CD4-positive, alpha-beta T cell treated with Interleukin-4 for 1 hour (primary cell): ENCODE measurements at regions not wholly inside any gene's neighbourhood (a gene's known extent, or its start where the extent isn't known, plus 50 kb on each side); places are given as distances from the start of the nearest gene placed in this dataset.

Experiments
- DNase-seq, 2 donors: peaks; one replicate each; pipeline ENCODE4 v3.0.0-alpha.2; 2020 to 2022

GRCh38 chr14:48536318-48536717 lies 860.9 kb upstream of the MDGA2 start:
- no peak for DNase-seq

- no peak for DNase-seq
Measured at GRCh38 chr14:48527832-48528231, 852.4 kb upstream of the MDGA2 start.

GRCh38 chr14:48526307-48526706 lies 850.9 kb upstream of the MDGA2 start:
- no peak for DNase-seq

GRCh38 chr14:48504921-48505320 lies 829.5 kb upstream of the MDGA2 start:
- DNase-seq: no peak

GRCh38 chr14:48490756-48491155 lies 815.4 kb upstream of the MDGA2 start:
- DNase-seq: no peak

- no peak for DNase-seq
Measured at GRCh38 chr14:48473944-48474343, 798.5 kb upstream of the MDGA2 start.

- DNase-seq: no peak
Measured at GRCh38 chr14:48456051-48456450, 780.6 kb upstream of the MDGA2 start.

- no peak for DNase-seq
Measured at GRCh38 chr14:48454887-48455286, 779.5 kb upstream of the MDGA2 start.

- DNase-seq: no peak
Measured at GRCh38 chr14:48452437-48452995, 777.1 kb upstream of the MDGA2 start.

GRCh38 chr14:48435221-48435620 lies 759.8 kb upstream of the MDGA2 start:
- no peak for DNase-seq

- DNase-seq: no peak
Measured at GRCh38 chr14:48430805-48431204, 755.4 kb upstream of the MDGA2 start.

GRCh38 chr14:48429512-48429911 lies 754.1 kb upstream of the MDGA2 start:
- no peak for DNase-seq

GRCh38 chr14:48417715-48418500 lies 742.5 kb upstream of the MDGA2 start:
- no peak for DNase-seq

GRCh38 chr14:48401321-48401720 lies 725.9 kb upstream of the MDGA2 start:
- no peak for DNase-seq

- DNase-seq: no peak
Measured at GRCh38 chr14:48398675-48399282, 723.4 kb upstream of the MDGA2 start.

- no peak for DNase-seq
Measured at GRCh38 chr14:48391661-48392060, 716.3 kb upstream of the MDGA2 start.

GRCh38 chr14:48390346-48390745 lies 714.9 kb upstream of the MDGA2 start:
- DNase-seq: no peak

GRCh38 chr14:48384821-48385220 lies 709.4 kb upstream of the MDGA2 start:
- DNase-seq: no peak

- DNase-seq: no peak
Measured at GRCh38 chr14:48382961-48383360, 707.6 kb upstream of the MDGA2 start.

- no peak for DNase-seq
Measured at GRCh38 chr14:48378541-48378940, 703.1 kb upstream of the MDGA2 start.

- no peak for DNase-seq
Measured at GRCh38 chr14:48373981-48374380, 698.6 kb upstream of the MDGA2 start.

GRCh38 chr14:48350971-48351370 lies 675.6 kb upstream of the MDGA2 start:
- no peak for DNase-seq

- no peak for DNase-seq
Measured at GRCh38 chr14:48349689-48350088, 674.3 kb upstream of the MDGA2 start.

GRCh38 chr14:48341069-48341468 lies 665.7 kb upstream of the MDGA2 start:
- no peak for DNase-seq
